Esophagus squamous epithelium (tissue), 5 donors: ENCODE measurements at regions not wholly inside any gene's neighbourhood (a gene's known extent, or its start where the extent isn't known, plus 50 kb on each side); places are given as distances from the start of the nearest gene placed in this dataset.
A peak's percentile ranks its signal among the peaks of the same experiment; 100 is the strongest.

Experiments
- DNase-seq: peaks from one replicate; lab custom pipeline; 2025; lab: John Stamatoyannopoulos, UW
- H3K27ac ChIP-seq, 4 donors: fragments of 200-600 bp; sonication (generic); one replicate each; pipeline ENCODE4 v1.5.1; 2016 to 2019; ENCODE audit warnings: mild to moderate bottlenecking in 1 of 4
- H3K27me3 ChIP-seq, 4 donors: fragments of 200-600 bp; sonication (generic); 1 replicate in 3 of 4; 2 replicates in 1 of 4; pipeline versions ENCODE4 v1.5.1 to v1.6.0; 2017 to 2021; ENCODE audit warnings: antibody characterized with exemption in 1 of 4
- H3K36me3 ChIP-seq, 3 donors: fragments of 200-600 bp; sonication (generic); one replicate each; pipeline ENCODE4 v1.5.1; 2016 to 2019
- H3K4me1 ChIP-seq, 3 donors: fragments of 200-600 bp; sonication (generic); one replicate each; pipeline ENCODE4 v1.5.1; 2017 to 2019
- H3K4me3 ChIP-seq, 4 donors: fragments of 200-600 bp; sonication (generic); 1 replicate in 3 of 4; 2 replicates in 1 of 4; pipeline ENCODE4 v1.5.1; 2016 to 2019; ENCODE audit warnings: mild to moderate bottlenecking in 2 of 4, moderate library complexity in 1 of 4
- H3K9me3 ChIP-seq, 3 donors: fragments of 200-600 bp; sonication (generic); one replicate each; pipeline ENCODE4 v1.5.1; 2016 to 2019
- CTCF ChIP-seq, 6 experiments: fragments of 450-650 bp in 4 of 6; fragments of 200-600 bp in 2 of 6; sonication (generic) in 2 of 6; IDR thresholded peaks; one replicate each; pipeline ENCODE4 v1.5.1; 2016 to 2019; ENCODE audit warnings: antibody characterized with exemption in 6 of 6, mild to moderate bottlenecking in 4 of 6, moderate library complexity in 4 of 6
- POLR2A ChIP-seq, 4 donors: fragments of 450-650 bp; IDR thresholded peaks; one replicate each; pipeline ENCODE4 v1.6.1; 2017; ENCODE audit warnings: antibody characterized with exemption in 4 of 4, mild to moderate bottlenecking in 4 of 4, moderate library complexity in 3 of 4
- WGBS, 2 donors: methylation state at CpG; one replicate each; pipeline ENCODE4 v1.1.5; 2018; 5-methylcytosine and 5-hydroxymethylcytosine counted together
- intact Hi-C: fragments of 100-400 bp; cut with DNase I; formaldehyde crosslinking; loops from one replicate; pipeline ENCODE4 v1.15.0; 2022
- donor health status: DM: yes; HTN: yes; CAD: no.

- H3K9me3 ChIP-seq, result no peaks in the 10 kb centered on the region
- H3K4me1 ChIP-seq, result peaks cover 0 to 19% (median 0%) of the 10 kb centered on the region in 3 donors
- H3K36me3 ChIP-seq, result no peaks in the 10 kb centered on the region
- TF ChIP-seq CTCF (IDR thresholded peaks at IDR 0.05) (no peak), POLR2A (IDR thresholded peaks at IDR 0.05) (no peak)
- H3K4me3 ChIP-seq, result no peak overlapping the region
- no peak for DNase-seq
- intact Hi-C loops, result no loop called here
- WGBS, 2 donors, result 58 to 75% methylated on average over 1 of the region's 1 CpG
- no peak overlapping the region for H3K27ac ChIP-seq
- no peaks in the 10 kb centered on the region for H3K27me3 ChIP-seq
These were observed 250.8 kb upstream of the CBLB start for GRCh38 chr3:106119614-106120082.

- Histone ChIP-seq H3K27ac (no peak overlapping the region), H3K4me1 (peaks cover 0 to 19% (median 0%) of the 10 kb centered on the region in 3 donors), H3K36me3 (no peaks in the 10 kb centered on the region), H3K9me3 (no peaks in the 10 kb centered on the region), H3K4me3 (no peak overlapping the region), H3K27me3 (no peaks in the 10 kb centered on the region)
- intact Hi-C loops, result no loop called here
- 73 to 74% methylated on average over 4 of the region's 4 CpGs for WGBS, 2 donors
- no peak for TF ChIP-seq POLR2A (IDR thresholded peaks at IDR 0.05)
- no peak for DNase-seq
These were observed 251.5 kb upstream of the CBLB start for GRCh38 chr3:106120356-106120755.

DNA sequence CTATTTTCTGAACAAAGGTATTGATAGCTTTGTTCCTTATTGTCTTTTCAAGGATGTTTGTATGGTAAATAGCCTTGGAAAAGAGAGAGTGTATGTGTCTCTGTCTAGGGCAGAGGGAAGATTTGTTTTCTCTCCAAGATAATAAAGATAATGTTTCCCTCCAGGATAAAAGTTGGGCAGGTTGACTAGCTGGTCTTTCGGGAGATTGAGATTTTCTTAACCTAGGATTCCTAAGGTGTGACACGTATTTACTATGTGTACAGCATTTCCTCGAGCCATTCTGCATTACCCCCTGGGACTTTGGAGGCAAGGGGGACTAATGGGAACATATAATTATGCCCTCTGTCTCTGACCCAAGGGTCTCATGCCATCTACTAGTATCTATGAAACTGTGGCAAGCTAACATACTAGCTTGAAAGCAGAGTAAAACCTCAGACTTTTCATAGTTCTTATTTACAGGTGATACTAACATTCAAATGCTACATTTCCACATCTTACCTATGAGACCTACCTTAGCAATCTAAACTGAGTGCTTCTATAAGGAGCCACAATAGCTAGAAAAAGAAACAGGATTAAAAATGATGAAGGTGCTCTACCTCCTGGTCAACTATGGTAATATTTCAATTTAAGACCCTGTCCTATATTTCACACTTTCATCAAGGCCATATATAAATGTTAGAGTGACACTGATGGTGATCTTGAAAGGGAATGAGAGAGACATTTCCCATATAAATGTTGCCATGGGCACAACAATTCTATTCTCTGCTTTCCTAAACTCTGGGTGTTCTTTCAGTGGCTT is 252.9 kb upstream of the CBLB start:
- 81 to 90% methylated on average over 3 of the region's 3 CpGs for WGBS, 2 donors
- Histone ChIP-seq H3K4me3 (no peak overlapping the region), H3K9me3 (no peaks in the 10 kb centered on the region), H3K27ac (no peak overlapping the region), H3K36me3 (no peaks in the 10 kb centered on the region), H3K27me3 (no peaks in the 10 kb centered on the region), H3K4me1 (peaks cover 0 to 19% (median 0%) of the 10 kb centered on the region in 3 donors)
- no peak for DNase-seq
- TF ChIP-seq CTCF (IDR thresholded peaks at IDR 0.05), result peak in 1 of 6 experiments; percentile 18
- no peak for TF ChIP-seq POLR2A (IDR thresholded peaks at IDR 0.05)
- intact Hi-C loops, result no loop called here

DNA sequence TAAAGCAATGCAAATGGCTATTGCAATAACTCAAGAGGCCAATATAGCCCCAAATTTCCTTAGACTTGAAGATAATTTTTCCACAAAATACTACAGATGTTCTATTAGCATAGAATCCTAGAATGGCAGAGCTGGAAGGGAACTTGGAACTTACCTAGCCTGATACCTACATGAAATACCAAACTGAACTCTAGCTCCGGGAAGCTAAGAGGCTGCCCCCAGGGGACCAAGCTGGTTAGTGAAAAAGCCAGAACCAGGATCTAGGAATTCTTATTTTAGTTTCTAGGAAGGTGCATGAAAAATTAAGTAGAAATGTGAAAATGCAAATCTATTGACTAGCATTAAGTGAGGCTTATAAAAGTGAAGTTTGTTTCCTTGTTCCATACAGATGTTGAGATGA is 256.0 kb upstream of the CBLB start:
- H3K4me1 ChIP-seq, result peaks cover 0 to 8% (median 0%) of the 10 kb centered on the region in 3 donors
- no peak for TF ChIP-seq CTCF (IDR thresholded peaks at IDR 0.05)
- no peak for TF ChIP-seq POLR2A (IDR thresholded peaks at IDR 0.05)
- no peak overlapping the region for H3K27ac ChIP-seq
- no peak for DNase-seq
- H3K27me3 ChIP-seq, result no peaks in the 10 kb centered on the region
- no peaks in the 10 kb centered on the region for H3K9me3 ChIP-seq
- intact Hi-C loops, result no loop called here
- 91 to 100% methylated on average over 1 of the region's 1 CpG for WGBS, 2 donors
- no peaks in the 10 kb centered on the region for H3K36me3 ChIP-seq
- no peak overlapping the region for H3K4me3 ChIP-seq

DNA sequence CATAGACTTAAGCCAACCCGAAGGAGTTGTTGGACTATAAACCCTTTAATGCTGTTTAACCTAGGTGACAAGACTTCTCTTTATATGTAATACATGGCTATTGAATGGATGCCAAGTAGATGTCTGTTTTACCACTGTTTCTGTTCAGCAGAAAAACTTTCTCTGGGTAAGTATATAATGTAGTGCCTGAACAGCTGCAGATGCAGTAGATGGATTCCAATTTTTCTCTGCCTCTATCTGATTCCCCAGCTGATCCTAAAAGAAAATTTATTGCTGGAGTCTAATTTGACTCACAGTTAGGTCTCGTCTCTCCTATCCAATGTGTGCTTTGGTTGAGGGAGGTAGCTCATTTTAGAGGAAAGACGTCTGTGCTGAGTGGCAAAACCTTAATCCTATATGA is 256.5 kb upstream of the CBLB start:
- intact Hi-C loops, result no loop called here
- no peaks in the 10 kb centered on the region for H3K27me3 ChIP-seq
- DNase-seq, result no peak
- H3K27ac ChIP-seq, result no peak overlapping the region
- TF ChIP-seq POLR2A (IDR thresholded peaks at IDR 0.05) (no peak), CTCF (IDR thresholded peaks at IDR 0.05) (no peak)
- no peaks in the 10 kb centered on the region for H3K36me3 ChIP-seq
- 62 to 65% methylated on average over 3 of the region's 3 CpGs for WGBS, 2 donors
- peaks cover 0 to 3% (median 0%) of the 10 kb centered on the region in 3 donors for H3K4me1 ChIP-seq
- no peaks in the 10 kb centered on the region for H3K9me3 ChIP-seq
- no peak overlapping the region for H3K4me3 ChIP-seq
